ENCODE measurements at regions not wholly inside any gene's neighbourhood (a gene's known extent, or its start where the extent isn't known, plus 50 kb on each side); places are given as distances from the start of the nearest gene placed in this dataset.
"Not testable (repeated sequence)": the region's sequence is repeated elsewhere in the genome, so short reads cannot be mapped to it uniquely, and the experiment has no call there.

DNA sequence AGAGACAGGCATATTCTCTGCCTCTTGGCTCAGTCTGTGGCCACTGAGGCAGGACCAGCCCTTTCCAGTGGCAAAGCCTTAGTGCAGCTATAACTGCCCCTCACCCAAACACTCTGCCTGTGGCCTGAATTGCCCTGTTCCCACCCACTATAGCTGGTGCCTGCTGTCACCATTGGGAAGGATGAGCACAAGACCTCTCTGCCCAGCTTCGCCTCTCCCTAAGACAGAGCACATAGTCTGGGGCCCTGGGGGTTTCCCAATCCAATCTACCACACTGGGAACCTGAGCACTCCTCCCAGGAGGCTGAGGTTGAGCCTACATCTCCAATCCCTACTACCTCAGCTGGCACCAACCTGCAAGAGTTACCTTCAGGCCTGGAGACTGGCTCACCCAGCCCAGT, 670.4 kb downstream of the JRKL start:
- Mint-ChIP-seq H3K36me3 (no peaks in the 10 kb centered on the region), H3K4me3 (no peak overlapping the region), H3K9me3 (no peaks in the 10 kb centered on the region), H3K27ac (no peak overlapping the region), H3K4me1 (no peaks in the 10 kb centered on the region), H3K27me3 (ENCODE audit: insufficient read depth, low read depth) (peaks cover 3% of the 10 kb centered on the region)
- Histone ChIP-seq H3K27ac (no peak overlapping the region), H3K9me3 (ENCODE audit: low read depth) (no peaks in the 10 kb centered on the region), H3K4me2 (no peak overlapping the region), H3K4me3 (no peak overlapping the region), H3K36me3 (no peaks in the 10 kb centered on the region), H2AFZ (replicated peaks) (no peak overlapping the region), H4K20me1 (ENCODE audit: low read depth) (no peaks in the 10 kb centered on the region), H3K79me2 (ENCODE audit: low read depth) (no peaks in the 10 kb centered on the region), H3K27me3 (no peaks in the 10 kb centered on the region), H3K4me1 (no peaks in the 10 kb centered on the region), H3K9ac (no peak overlapping the region), H3F3A (ENCODE audit: low read depth) (no peaks in the 10 kb centered on the region)
- TF ChIP-seq, protein P1, sequence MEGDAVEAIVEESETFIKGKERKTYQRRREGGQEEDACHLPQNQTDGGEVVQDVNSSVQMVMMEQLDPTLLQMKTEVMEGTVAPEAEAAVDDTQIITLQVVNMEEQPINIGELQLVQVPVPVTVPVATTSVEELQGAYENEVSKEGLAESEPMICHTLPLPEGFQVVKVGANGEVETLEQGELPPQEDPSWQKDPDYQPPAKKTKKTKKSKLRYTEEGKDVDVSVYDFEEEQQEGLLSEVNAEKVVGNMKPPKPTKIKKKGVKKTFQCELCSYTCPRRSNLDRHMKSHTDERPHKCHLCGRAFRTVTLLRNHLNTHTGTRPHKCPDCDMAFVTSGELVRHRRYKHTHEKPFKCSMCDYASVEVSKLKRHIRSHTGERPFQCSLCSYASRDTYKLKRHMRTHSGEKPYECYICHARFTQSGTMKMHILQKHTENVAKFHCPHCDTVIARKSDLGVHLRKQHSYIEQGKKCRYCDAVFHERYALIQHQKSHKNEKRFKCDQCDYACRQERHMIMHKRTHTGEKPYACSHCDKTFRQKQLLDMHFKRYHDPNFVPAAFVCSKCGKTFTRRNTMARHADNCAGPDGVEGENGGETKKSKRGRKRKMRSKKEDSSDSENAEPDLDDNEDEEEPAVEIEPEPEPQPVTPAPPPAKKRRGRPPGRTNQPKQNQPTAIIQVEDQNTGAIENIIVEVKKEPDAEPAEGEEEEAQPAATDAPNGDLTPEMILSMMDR (IDR thresholded peaks at IDR 0.05), result no peak
- TF ChIP-seq EZH2phosphoT487 (IDR thresholded peaks at IDR 0.05) (no peak), EZH2 (IDR thresholded peaks at IDR 0.05) (no peak)
- DNase-seq (ENCODE audit: low spot score), result no peak

DNA sequence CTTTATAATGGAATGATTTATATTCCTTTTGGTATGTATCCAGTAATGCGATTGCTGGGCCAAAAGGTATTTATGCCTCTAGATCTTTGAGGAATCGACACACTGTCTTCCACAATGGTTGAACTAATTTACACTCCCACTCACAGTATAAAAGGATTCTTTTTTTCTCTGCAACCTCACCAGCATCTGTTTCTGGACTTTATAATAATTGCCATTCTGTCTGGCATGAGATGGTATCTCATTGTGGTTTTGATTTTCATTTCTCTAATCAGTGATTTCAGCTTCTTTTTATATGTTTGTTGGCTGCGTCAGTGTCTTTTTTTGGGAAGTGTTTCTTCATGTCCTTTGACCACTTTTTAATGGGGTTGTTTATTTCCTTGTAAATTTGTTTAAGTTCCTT, 679.3 kb downstream of the JRKL start:
- H3K4me2 ChIP-seq, result no peak overlapping the region

DNA sequence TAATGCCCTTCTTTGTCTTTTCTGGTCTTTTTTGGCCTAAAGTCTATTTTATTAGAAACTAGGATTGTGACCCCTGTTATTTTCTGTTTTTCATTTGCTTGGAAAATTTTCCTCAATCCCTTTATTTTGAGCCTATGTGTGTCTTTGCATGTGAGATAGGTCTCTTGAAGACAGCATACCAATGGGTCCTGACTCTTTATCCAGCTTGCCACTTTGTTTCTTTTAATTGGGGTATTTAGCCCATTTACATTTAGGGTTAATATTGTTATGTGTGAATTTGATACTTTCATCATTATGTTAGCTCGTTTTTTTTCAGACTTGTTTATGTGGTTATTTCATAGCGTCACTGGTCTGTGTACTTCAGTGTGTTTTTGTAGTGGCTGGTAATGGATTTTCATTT, 682.6 kb downstream of the JRKL start:
- H3K9me3 Mint-ChIP-seq, result peaks cover 21% of the 10 kb centered on the region
- H3K4me1 Mint-ChIP-seq, result no peaks in the 10 kb centered on the region
- H3K27me3 ChIP-seq, result no peaks in the 10 kb centered on the region
- no peaks in the 10 kb centered on the region for H4K20me1 ChIP-seq (ENCODE audit: low read depth)
- no peak overlapping the region for H3K4me2 ChIP-seq
- no peaks in the 10 kb centered on the region for H3K36me3 Mint-ChIP-seq
- no peaks in the 10 kb centered on the region for H3K9me3 ChIP-seq (ENCODE audit: low read depth)
- H2AFZ ChIP-seq (replicated peaks), result no peak overlapping the region
- no peaks in the 10 kb centered on the region for H3K4me1 ChIP-seq
- no peak for TF ChIP-seq EZH2 (IDR thresholded peaks at IDR 0.05)
- no peak for TF ChIP-seq EZH2phosphoT487 (IDR thresholded peaks at IDR 0.05)
- no peak overlapping the region for H3K27ac Mint-ChIP-seq
- no peak overlapping the region for H3K4me3 Mint-ChIP-seq
- H3K79me2 ChIP-seq (ENCODE audit: low read depth), result no peaks in the 10 kb centered on the region
- no peak overlapping the region for H3K4me3 ChIP-seq
- H3K27me3 Mint-ChIP-seq (ENCODE audit: insufficient read depth, low read depth), result no peaks in the 10 kb centered on the region
- no peak overlapping the region for H3K9ac ChIP-seq
- no peak for DNase-seq (ENCODE audit: low spot score)
- H3K36me3 ChIP-seq, result no peaks in the 10 kb centered on the region
- H3F3A ChIP-seq (ENCODE audit: low read depth), result no peaks in the 10 kb centered on the region
- no peak overlapping the region for H3K27ac ChIP-seq

More for the DNA sequence above, 679.3 kb downstream of the JRKL start:
- Mint-ChIP-seq H3K27me3 (ENCODE audit: insufficient read depth, low read depth) (peaks cover 2% of the 10 kb centered on the region), H3K36me3 (no peaks in the 10 kb centered on the region), H3K9me3 (peaks cover 21% of the 10 kb centered on the region), H3K4me3 (no peak overlapping the region), H3K27ac (no peak overlapping the region), H3K4me1 (no peaks in the 10 kb centered on the region)
- Histone ChIP-seq H3K36me3 (no peaks in the 10 kb centered on the region), H3F3A (ENCODE audit: low read depth) (no peaks in the 10 kb centered on the region), H3K79me2 (ENCODE audit: low read depth) (no peaks in the 10 kb centered on the region), H3K27ac (no peak overlapping the region), H3K27me3 (no peaks in the 10 kb centered on the region), H3K4me3 (no peak overlapping the region), H3K4me1 (no peaks in the 10 kb centered on the region), H3K9ac (no peak overlapping the region), H4K20me1 (ENCODE audit: low read depth) (no peaks in the 10 kb centered on the region), H2AFZ (replicated peaks) (no peak overlapping the region), H3K9me3 (ENCODE audit: low read depth) (no peaks in the 10 kb centered on the region)
- no peak for DNase-seq (ENCODE audit: low spot score)
- no peak for TF ChIP-seq EZH2 (IDR thresholded peaks at IDR 0.05)
- TF ChIP-seq, protein P1 (IDR thresholded peaks at IDR 0.05), result no peak
- no peak for TF ChIP-seq EZH2phosphoT487 (IDR thresholded peaks at IDR 0.05)

DNA sequence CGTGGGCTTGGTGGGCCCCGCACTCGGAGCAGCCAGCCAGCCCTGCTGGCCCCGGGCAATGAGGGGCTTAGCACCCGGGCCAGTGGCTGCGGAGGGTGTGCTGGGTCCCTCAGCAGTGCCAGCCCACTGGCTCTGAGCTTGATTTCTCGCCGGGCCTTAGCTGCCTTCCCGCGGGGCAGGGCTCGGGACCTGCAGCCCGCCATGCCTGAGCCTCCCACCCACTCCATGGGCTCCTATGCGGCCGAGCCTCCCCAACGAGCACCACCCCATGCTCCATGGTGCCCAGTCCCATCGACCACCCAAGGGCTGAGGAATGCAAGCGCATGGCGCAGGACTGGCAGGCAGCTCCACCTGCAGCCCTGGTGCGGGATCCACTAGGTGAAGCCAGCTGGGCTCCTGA, 686.9 kb downstream of the JRKL start:
- not testable (repeated sequence) for H3K4me2 ChIP-seq; H3K9ac ChIP-seq; H3K27ac ChIP-seq; H3K4me1 ChIP-seq; H4K20me1 ChIP-seq (ENCODE audit: low read depth); H3K4me3 Mint-ChIP-seq; H3K36me3 ChIP-seq; H3K9me3 ChIP-seq (ENCODE audit: low read depth); H3K27me3 ChIP-seq; H3K4me3 ChIP-seq; H3K27me3 Mint-ChIP-seq (ENCODE audit: insufficient read depth, low read depth); H2AFZ ChIP-seq (replicated peaks); H3K4me1 Mint-ChIP-seq; H3K79me2 ChIP-seq (ENCODE audit: low read depth); H3K27ac Mint-ChIP-seq; DNase-seq (ENCODE audit: low spot score); H3K36me3 Mint-ChIP-seq; H3F3A ChIP-seq (ENCODE audit: low read depth)
- peaks cover 15% of the 10 kb centered on the region for H3K9me3 Mint-ChIP-seq
